ENCODE measurements at regions not wholly inside any gene's neighbourhood (a gene's known extent, or its start where the extent isn't known, plus 50 kb on each side); places are given as distances from the start of the nearest gene placed in this dataset.

- TF ChIP-seq ZBTB33 (IDR thresholded peaks at IDR 0.05) (no peak), POLR2AphosphoS5 (IDR thresholded peaks at IDR 0.05; ENCODE audit: low read length) (no peak), FOS (IDR thresholded peaks at IDR 0.05; ENCODE audit: borderline replicate concordance, extremely low read depth, insufficient read length) (no peak)
These were observed 977.2 kb downstream of the CDH11 start for GRCh38 chr16:64144617-64145016.
